GM12874 (cell line): ENCODE measurements at regions not wholly inside any gene's neighbourhood (a gene's known extent, or its start where the extent isn't known, plus 50 kb on each side); places are given as distances from the start of the nearest gene placed in this dataset.

Source experiments
- CTCF ChIP-seq: IDR thresholded peaks from 2 replicates; pipeline ENCODE4 v1.5.1; 2011; ENCODE audit warnings: low read depth, mild to moderate bottlenecking, control low read depth, low read length, moderate library complexity; ENCODE audit not compliant: insufficient read depth

- no peak for TF ChIP-seq CTCF
Measured at GRCh38 chr15:77889009-77889806, 188.3 kb downstream of the TBC1D2B start.

GRCh38 chr15:77886805-77887448 is 190.6 kb downstream of the TBC1D2B start:
- no peak for TF ChIP-seq CTCF

DNA sequence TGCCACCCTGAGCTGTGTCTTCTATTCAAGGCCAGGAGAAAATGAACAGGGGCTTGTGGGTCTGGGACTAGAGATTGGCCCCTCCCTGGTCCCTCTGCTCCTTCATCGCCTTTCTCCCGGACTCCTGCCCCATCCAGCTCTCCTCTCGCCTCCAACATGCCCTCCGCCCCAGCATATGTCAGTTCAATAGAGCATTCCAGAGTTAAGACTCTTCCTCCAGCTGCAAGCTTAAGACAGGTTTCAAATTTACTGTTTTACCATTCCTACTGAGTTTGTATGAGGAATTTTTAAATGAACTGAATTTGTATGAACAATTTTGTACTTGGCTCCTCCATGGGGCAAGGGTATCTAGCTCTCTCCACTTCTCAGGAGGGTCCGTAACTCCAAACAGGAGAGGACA is 195.6 kb downstream of the TBC1D2B start:
- no peak for TF ChIP-seq CTCF

- no peak for TF ChIP-seq CTCF
Measured at GRCh38 chr15:77877869-77878577, 199.5 kb downstream of the TBC1D2B start.

- peak; percentile 79 for TF ChIP-seq CTCF
Measured at GRCh38 chr15:77875066-77875721, 202.3 kb downstream of the TBC1D2B start.

- no peak for TF ChIP-seq CTCF
Measured at GRCh38 chr15:77874063-77874462, 203.4 kb downstream of the TBC1D2B start.

DNA sequence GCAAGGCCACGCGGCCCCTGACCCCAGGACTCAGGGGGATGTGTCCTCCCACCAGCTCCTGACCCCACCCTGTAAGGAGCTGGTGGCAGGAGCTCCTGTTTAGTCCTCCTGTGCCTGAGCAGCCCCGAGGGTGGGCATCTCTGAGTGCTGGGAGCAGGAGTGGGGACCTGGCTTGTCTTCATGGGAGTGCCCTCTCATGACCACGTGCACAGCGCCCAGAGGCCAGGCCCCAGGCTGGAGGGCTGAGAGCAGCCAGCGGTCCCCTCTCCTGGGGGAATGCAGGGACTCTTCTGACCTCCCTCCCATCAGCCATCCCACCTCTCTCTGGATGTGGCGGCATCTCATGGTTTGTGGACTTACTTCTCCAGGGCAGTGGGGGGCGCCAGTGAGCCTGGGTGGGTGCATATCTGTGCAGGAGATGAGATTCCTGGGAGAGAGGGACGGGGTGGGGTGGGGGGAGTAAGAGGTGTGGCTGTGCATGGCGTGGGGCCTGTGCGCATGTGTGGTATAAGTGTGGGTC is 205.6 kb downstream of the TBC1D2B start:
- 0 out of 2 replicates have a peak, but pooled peaks have one; percentile 7 for TF ChIP-seq CTCF
